Smooth muscle cell (in vitro differentiated cells): ENCODE measurements at regions not wholly inside any gene's neighbourhood (a gene's known extent, or its start where the extent isn't known, plus 50 kb on each side); places are given as distances from the start of the nearest gene placed in this dataset.

Experiments used
- DNase-seq: peaks from one replicate; lab custom pipeline; 2025; ENCODE audit not compliant: unreplicated experiment; lab: John Stamatoyannopoulos, UW
- H2AFZ ChIP-seq: fragments of 200-600 bp; sonication (generic); 2 replicates; pipeline ENCODE4 v1.6.0; 2016; ENCODE audit warnings: antibody characterized with exemption, low read depth, mild to moderate bottlenecking
- H3F3A ChIP-seq: fragments of 200-600 bp; sonication (generic); 2 replicates; pipeline ENCODE4 v1.6.0; 2017; ENCODE audit warnings: antibody characterized with exemption, low read depth
- H3K27ac ChIP-seq: fragments of 200-600 bp; sonication (generic); 2 replicates; pipeline ENCODE4 v1.5.1; 2016; ENCODE audit warnings: low read depth, mild to moderate bottlenecking
- H3K27me3 ChIP-seq: fragments of 200-600 bp; sonication (generic); 2 replicates; pipeline ENCODE4 v1.6.1; 2016; ENCODE audit warnings: low read depth, mild to moderate bottlenecking
- H3K36me3 ChIP-seq: fragments of 200-600 bp; sonication (generic); 2 replicates; pipeline ENCODE4 v1.5.1; 2016; ENCODE audit warnings: low read depth
- H3K4me1 ChIP-seq: fragments of 200-600 bp; sonication (generic); 2 replicates; pipeline ENCODE4 v1.5.1; 2016; ENCODE audit warnings: low read depth
- H3K4me2 ChIP-seq: fragments of 200-600 bp; sonication (generic); 2 replicates; pipeline ENCODE4 v1.6.0; 2016; ENCODE audit warnings: mild to moderate bottlenecking
- H3K4me3 ChIP-seq: fragments of 200-600 bp; sonication (generic); 2 replicates; pipeline ENCODE4 v1.5.1; 2016; ENCODE audit warnings: mild to moderate bottlenecking
- H3K79me2 ChIP-seq: fragments of 200-600 bp; sonication (generic); 2 replicates; pipeline ENCODE4 v1.6.0; 2016; ENCODE audit warnings: low read depth, mild to moderate bottlenecking
- H3K9ac ChIP-seq: fragments of 200-600 bp; sonication (generic); 2 replicates; pipeline ENCODE4 v1.6.0; 2016; ENCODE audit warnings: low read depth
- H3K9me3 ChIP-seq: fragments of 200-600 bp; sonication (generic); replicated peaks from 2 replicates; pipeline ENCODE4 v1.5.1; 2016; ENCODE audit warnings: low read depth
- H4K20me1 ChIP-seq: fragments of 200-600 bp; sonication (generic); 2 replicates; pipeline ENCODE4 v1.6.0; 2016; ENCODE audit warnings: low read depth
- CTCF ChIP-seq: fragments of 200-600 bp; sonication (generic); IDR thresholded peaks from 2 replicates; pipeline ENCODE4 v1.5.1; 2017; ENCODE audit warnings: borderline replicate concordance, mild to moderate bottlenecking, antibody characterized with exemption; ENCODE audit not compliant: insufficient read depth, poor library complexity, severe bottlenecking
- WGBS: methylation state at CpG from one replicate; pipeline ENCODE4 v1.1.7; 2016; ENCODE audit warnings: low lambda C conversion rate; 5-methylcytosine and 5-hydroxymethylcytosine counted together

- no peaks in the 10 kb centered on the region for H3F3A ChIP-seq
- no peak overlapping the region for H3K9ac ChIP-seq
- H3K4me2 ChIP-seq, result no peak overlapping the region
- no peak for TF ChIP-seq CTCF
- no peaks in the 10 kb centered on the region for H3K36me3 ChIP-seq
- no peaks in the 10 kb centered on the region for H4K20me1 ChIP-seq
- WGBS, result 87% methylated on average over 5 of the region's 5 CpGs
- H3K4me3 ChIP-seq, result no peak overlapping the region
- H3K4me1 ChIP-seq, result no peaks in the 10 kb centered on the region
- no peak overlapping the region for H2AFZ ChIP-seq
- no peak overlapping the region for H3K27ac ChIP-seq
- H3K9me3 ChIP-seq, result no peaks in the 10 kb centered on the region
- DNase-seq, result no peak
- peaks cover 39% of the 10 kb centered on the region for H3K27me3 ChIP-seq
- H3K79me2 ChIP-seq, result no peaks in the 10 kb centered on the region
Observed at GRCh38 chr5:155908543-155908942, 418.4 kb upstream of the SGCD start.

- Histone ChIP-seq H3K79me2 (no peaks in the 10 kb centered on the region), H3K36me3 (no peaks in the 10 kb centered on the region), H3K9ac (no peak overlapping the region), H2AFZ (no peak overlapping the region), H3K27ac (no peak overlapping the region), H3K4me1 (no peaks in the 10 kb centered on the region), H3F3A (no peaks in the 10 kb centered on the region), H4K20me1 (no peaks in the 10 kb centered on the region), H3K9me3 (no peaks in the 10 kb centered on the region), H3K27me3 (peaks cover 39% of the 10 kb centered on the region), H3K4me2 (no peak overlapping the region), H3K4me3 (no peak overlapping the region)
- no peak for DNase-seq
- no peak for TF ChIP-seq CTCF
- 89% methylated on average over 5 of the region's 5 CpGs for WGBS
Observed at GRCh38 chr5:155912291-155912690, 414.7 kb upstream of the SGCD start.

- H3K4me1 ChIP-seq, result no peaks in the 10 kb centered on the region
- TF ChIP-seq CTCF, result no peak
- no peaks in the 10 kb centered on the region for H3K9me3 ChIP-seq
- no peak for DNase-seq
- no peak overlapping the region for H3K9ac ChIP-seq
- no peaks in the 10 kb centered on the region for H3K79me2 ChIP-seq
- no peaks in the 10 kb centered on the region for H4K20me1 ChIP-seq
- H3K4me2 ChIP-seq, result no peak overlapping the region
- no peak overlapping the region for H2AFZ ChIP-seq
- H3K27ac ChIP-seq, result no peak overlapping the region
- H3K27me3 ChIP-seq, result peaks cover 16% of the 10 kb centered on the region
- no peaks in the 10 kb centered on the region for H3K36me3 ChIP-seq
- no peaks in the 10 kb centered on the region for H3F3A ChIP-seq
- H3K4me3 ChIP-seq, result no peak overlapping the region
Observed at GRCh38 chr5:155914766-155915165, 412.2 kb upstream of the SGCD start.

GRCh38 chr5:155915601-155916000, 411.4 kb upstream of the SGCD start:
- Histone ChIP-seq H3K9me3 (no peaks in the 10 kb centered on the region), H3K36me3 (no peaks in the 10 kb centered on the region), H3K27ac (no peak overlapping the region), H3K9ac (no peak overlapping the region), H3K4me3 (no peak overlapping the region), H4K20me1 (no peaks in the 10 kb centered on the region), H2AFZ (no peak overlapping the region), H3K4me2 (no peak overlapping the region), H3K4me1 (no peaks in the 10 kb centered on the region), H3K79me2 (no peaks in the 10 kb centered on the region), H3F3A (no peaks in the 10 kb centered on the region), H3K27me3 (peaks cover 16% of the 10 kb centered on the region)
- TF ChIP-seq CTCF, result no peak
- 51% methylated on average over 3 of the region's 3 CpGs for WGBS
- DNase-seq, result no peak
